Osteocyte (in vitro differentiated cells): ENCODE measurements at regions not wholly inside any gene's neighbourhood (a gene's known extent, or its start where the extent isn't known, plus 50 kb on each side); places are given as distances from the start of the nearest gene placed in this dataset.

Experiments used
- DNase-seq: peaks from one replicate; pipeline ENCODE4 v3.0.0; 2021; ENCODE audit warnings: mixed read lengths; ENCODE audit not compliant: unreplicated experiment; ENCODE audit errors: extremely low spot score
- H3K27ac Mint-ChIP-seq: one replicate; pipeline ENCODE4 v1.8.0; 2021; ENCODE audit warnings: mild to moderate bottlenecking, mixed read lengths; ENCODE audit not compliant: unreplicated experiment
- H3K27me3 Mint-ChIP-seq: one replicate; pipeline ENCODE4 v1.8.0; 2021; ENCODE audit warnings: mixed read lengths; ENCODE audit not compliant: unreplicated experiment
- H3K36me3 Mint-ChIP-seq: one replicate; pipeline ENCODE4 v1.8.0; 2021; ENCODE audit warnings: mixed read lengths; ENCODE audit not compliant: unreplicated experiment
- H3K4me1 Mint-ChIP-seq: one replicate; pipeline ENCODE4 v1.8.0; 2021; ENCODE audit warnings: mixed read lengths; ENCODE audit not compliant: unreplicated experiment
- H3K4me3 Mint-ChIP-seq: one replicate; pipeline ENCODE4 v1.8.0; 2021; ENCODE audit warnings: mild to moderate bottlenecking, moderate library complexity, mixed read lengths; ENCODE audit not compliant: unreplicated experiment
- H3K9me3 Mint-ChIP-seq: one replicate; pipeline ENCODE4 v1.8.0; 2021; ENCODE audit warnings: mixed read lengths; ENCODE audit not compliant: unreplicated experiment
- CTCF ChIP-seq: fragments of 200-600 bp; sonication (generic); IDR thresholded peaks from 2 replicates; pipeline ENCODE4 v1.5.0; 2021; ENCODE audit warnings: antibody characterized with exemption, mild to moderate bottlenecking, moderate library complexity

GRCh38 chr5:117065800-117066199, 491.2 kb upstream of the SEMA6A start:
- H3K36me3 Mint-ChIP-seq = no peaks in the 10 kb centered on the region
- no peak overlapping the region for H3K4me3 Mint-ChIP-seq
- no peaks in the 10 kb centered on the region for H3K4me1 Mint-ChIP-seq
- no peaks in the 10 kb centered on the region for H3K27me3 Mint-ChIP-seq
- DNase-seq = no peak
- no peaks in the 10 kb centered on the region for H3K9me3 Mint-ChIP-seq
- H3K27ac Mint-ChIP-seq = no peak overlapping the region
- TF ChIP-seq CTCF = no peak

GRCh38 chr5:117065161-117065560, 490.5 kb upstream of the SEMA6A start:
- Mint-ChIP-seq H3K27ac (no peak overlapping the region), H3K4me3 (no peak overlapping the region), H3K4me1 (no peaks in the 10 kb centered on the region), H3K9me3 (no peaks in the 10 kb centered on the region), H3K27me3 (no peaks in the 10 kb centered on the region), H3K36me3 (no peaks in the 10 kb centered on the region)
- no peak for TF ChIP-seq CTCF
- DNase-seq = no peak

GRCh38 chr5:117060099-117060498, 485.5 kb upstream of the SEMA6A start:
- no peak for TF ChIP-seq CTCF
- H3K4me1 Mint-ChIP-seq = no peaks in the 10 kb centered on the region
- no peak overlapping the region for H3K27ac Mint-ChIP-seq
- no peaks in the 10 kb centered on the region for H3K27me3 Mint-ChIP-seq
- DNase-seq = no peak
- no peaks in the 10 kb centered on the region for H3K9me3 Mint-ChIP-seq
- H3K36me3 Mint-ChIP-seq = no peaks in the 10 kb centered on the region
- H3K4me3 Mint-ChIP-seq = no peak overlapping the region

- DNase-seq = no peak
- Mint-ChIP-seq H3K9me3 (no peaks in the 10 kb centered on the region), H3K4me1 (no peaks in the 10 kb centered on the region), H3K27ac (no peak overlapping the region), H3K36me3 (no peaks in the 10 kb centered on the region), H3K27me3 (no peaks in the 10 kb centered on the region), H3K4me3 (no peak overlapping the region)
- no peak for TF ChIP-seq CTCF
These were observed 484.1 kb upstream of the SEMA6A start for GRCh38 chr5:117058740-117059139.

GRCh38 chr5:117055517-117055916, 480.9 kb upstream of the SEMA6A start:
- no peaks in the 10 kb centered on the region for H3K4me1 Mint-ChIP-seq
- no peak overlapping the region for H3K27ac Mint-ChIP-seq
- TF ChIP-seq CTCF = no peak
- no peaks in the 10 kb centered on the region for H3K36me3 Mint-ChIP-seq
- no peaks in the 10 kb centered on the region for H3K27me3 Mint-ChIP-seq
- H3K9me3 Mint-ChIP-seq = peaks cover 2% of the 10 kb centered on the region
- DNase-seq = no peak
- no peak overlapping the region for H3K4me3 Mint-ChIP-seq
